Left renal cortex interstitium (tissue), 4 donors: ENCODE measurements at regions not wholly inside any gene's neighbourhood (a gene's known extent, or its start where the extent isn't known, plus 50 kb on each side); places are given as distances from the start of the nearest gene placed in this dataset.
"Not testable (repeated sequence)": the region's sequence is repeated elsewhere in the genome, so short reads cannot be mapped to it uniquely, and the experiment has no call there.

ENCODE experiments used
- DNase-seq, 4 donors: peaks; one replicate each; pipeline ENCODE4 v3.0.0-alpha.2; 2013; ENCODE audit warnings: low read depth in 4 of 4, low spot score in 2 of 4, missing footprints in 1 of 4

DNA sequence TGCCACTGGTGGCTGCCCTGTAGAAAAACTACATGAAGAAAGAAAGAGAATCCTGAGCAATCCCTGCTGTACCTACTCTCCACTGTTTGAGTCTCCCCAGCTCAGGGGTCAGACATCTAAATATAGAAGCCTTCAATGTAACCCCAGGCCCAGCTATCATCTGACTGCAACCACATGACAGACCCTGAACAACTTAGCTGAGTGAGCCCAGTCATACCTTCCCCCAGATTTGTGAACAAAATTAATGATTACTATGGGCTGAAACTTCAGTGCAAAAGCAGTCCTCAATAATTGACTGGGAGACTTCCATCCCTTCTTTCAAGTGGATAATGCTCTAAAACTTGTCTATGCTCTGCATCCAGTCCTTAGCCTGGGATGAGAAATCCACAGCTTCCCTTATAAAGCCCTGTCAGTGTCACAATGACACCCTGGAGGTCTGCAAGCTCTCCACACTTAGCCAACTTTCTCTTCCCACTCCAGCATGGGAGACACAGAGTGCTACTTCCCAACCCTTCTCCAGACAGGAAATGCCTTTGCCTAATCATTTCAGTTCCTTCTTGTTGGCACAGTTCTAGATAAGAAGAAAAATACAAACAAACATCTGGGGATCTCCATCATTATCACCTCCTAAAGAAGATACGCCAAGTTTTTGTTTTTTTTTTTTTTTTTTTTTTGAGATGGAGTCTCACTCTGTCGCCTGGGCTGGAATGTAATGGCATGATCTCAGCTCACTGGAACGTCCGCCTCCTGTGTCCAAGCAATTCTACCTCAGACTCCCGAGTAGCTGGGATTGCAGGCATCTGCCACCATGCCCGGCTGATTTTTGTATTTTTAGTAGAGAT is 198.5 kb upstream of the GADL1 start:
- no peak for DNase-seq

DNA sequence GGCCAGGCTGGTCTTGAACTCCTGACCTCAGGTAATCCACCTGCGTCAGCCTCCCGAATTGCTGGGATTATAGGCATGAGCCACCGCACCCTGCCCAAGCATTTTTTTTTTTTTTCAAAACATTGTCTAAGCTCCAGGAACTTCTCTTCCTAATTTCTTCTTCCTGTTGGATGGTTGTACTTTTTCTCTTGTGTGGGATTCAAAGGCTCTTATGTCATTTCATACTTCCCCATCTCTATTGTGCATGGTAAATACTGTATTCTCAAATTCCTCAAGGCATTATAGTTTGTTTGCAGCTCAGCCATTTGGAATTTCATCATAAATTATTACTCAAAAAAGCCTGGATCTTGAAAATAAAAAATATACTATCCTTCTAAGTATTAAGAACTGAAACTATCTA is 199.1 kb upstream of the GADL1 start:
- no peak for DNase-seq

DNA sequence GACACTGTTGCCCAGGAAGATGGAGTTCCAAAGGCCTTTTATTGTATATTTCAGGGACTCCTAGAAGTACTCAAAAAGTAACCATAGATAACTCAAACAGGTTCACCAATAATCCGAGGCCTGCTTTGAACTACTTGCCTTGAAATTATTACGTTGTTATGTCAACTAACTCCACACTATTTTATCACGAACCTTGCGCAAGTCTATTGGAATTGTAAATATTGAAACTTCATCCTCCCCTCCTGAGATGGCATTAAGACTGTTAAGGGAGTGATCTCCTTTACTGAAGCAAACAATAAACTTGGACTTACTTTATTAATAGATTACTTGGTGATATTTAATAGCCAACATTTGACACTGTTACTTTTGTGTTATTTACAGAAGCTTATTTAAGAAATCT is 199.6 kb upstream of the GADL1 start:
- DNase-seq: no peak

DNA sequence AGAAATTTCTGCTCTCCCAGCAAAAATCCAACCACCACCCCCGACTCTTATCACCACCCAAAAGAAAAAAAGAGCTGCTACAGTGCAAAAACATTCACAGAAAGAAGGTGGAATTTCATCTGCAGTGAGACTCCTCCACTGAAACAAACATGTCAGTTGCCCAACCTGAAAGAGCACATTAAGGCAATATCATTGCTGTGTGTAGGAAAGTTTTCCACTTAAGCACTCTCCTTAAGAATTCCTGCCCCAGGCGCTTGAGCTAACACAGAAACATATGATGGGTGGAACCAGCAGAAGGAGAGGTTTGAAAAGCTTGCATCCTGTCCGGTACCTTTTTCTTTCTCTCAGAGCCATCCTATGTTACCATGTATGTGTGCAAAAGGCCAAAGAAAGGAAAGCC is 200.8 kb upstream of the GADL1 start:
- DNase-seq: no peak

DNA sequence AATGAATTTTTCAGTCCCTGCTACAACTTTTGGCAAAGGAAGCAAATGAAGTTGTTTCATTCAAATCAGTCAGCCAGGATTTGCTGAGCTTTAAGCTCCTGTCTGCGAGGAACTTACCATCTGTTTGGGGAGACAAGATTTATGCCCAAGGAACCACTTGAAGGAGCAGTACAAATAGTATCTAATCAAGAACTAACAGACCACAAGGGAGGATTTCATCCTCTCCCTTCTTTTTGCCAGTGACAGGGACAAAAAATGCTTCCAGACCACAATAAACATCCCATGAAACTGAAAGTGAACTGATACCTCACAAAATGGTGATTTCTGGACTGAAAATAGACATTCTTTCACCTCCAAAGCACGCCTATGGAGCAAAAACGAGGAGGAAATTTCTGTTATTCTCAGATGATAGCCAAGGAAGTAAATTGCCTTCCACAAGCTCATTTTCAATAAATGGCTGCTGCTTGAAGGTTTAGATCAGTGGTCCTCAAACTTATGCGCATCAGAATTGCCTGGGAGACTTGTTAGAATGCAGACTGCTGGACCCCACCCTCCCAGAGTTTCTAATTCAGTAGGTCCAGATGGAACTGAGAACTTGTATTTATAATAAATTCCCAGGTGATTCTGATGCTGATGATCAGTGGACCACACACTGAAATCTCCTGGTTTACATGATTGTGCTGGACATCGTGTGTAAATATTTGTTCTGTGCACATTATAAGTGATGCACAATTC is 202.4 kb upstream of the GADL1 start:
- no peak for DNase-seq

DNA sequence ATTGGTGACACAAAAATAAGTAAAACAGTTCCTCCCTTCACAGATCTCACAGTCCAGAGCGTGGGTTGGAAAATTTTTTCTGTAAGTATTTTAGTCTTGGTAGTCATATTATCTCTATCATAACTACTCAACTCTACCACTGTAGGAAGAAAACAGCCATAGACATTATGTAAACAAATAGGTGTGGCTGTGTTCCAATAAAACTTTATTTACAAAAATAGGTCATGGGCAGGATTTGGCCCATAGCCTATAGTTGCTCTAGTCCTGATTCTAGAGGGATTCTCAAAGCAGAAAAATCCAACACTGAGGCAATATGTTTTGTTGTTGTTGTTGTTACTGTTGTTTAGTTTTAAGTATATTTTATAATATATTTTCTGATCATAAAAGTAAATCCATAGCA is 206.1 kb upstream of the GADL1 start:
- no peak for DNase-seq

DNA sequence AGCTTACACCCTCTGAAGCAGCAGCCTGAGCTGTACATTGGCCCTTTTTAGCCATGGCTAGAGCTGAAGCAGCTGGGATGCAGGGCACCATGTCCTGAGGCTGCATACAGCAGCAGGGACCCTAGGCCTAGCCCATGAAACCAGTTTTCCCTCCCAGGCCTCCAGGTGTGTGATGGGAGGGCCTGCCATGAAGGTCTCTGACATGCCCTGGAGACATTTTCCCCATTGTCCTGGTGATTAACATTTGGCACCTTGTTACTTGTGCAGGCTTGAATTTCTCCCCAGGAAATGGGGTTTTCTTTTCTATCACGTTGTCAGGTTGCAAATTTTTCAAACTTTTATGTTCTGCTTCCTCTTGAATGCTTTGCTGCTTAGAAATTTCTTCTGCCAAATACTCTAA is 206.8 kb upstream of the GADL1 start:
- DNase-seq: not testable (repeated sequence)

DNA sequence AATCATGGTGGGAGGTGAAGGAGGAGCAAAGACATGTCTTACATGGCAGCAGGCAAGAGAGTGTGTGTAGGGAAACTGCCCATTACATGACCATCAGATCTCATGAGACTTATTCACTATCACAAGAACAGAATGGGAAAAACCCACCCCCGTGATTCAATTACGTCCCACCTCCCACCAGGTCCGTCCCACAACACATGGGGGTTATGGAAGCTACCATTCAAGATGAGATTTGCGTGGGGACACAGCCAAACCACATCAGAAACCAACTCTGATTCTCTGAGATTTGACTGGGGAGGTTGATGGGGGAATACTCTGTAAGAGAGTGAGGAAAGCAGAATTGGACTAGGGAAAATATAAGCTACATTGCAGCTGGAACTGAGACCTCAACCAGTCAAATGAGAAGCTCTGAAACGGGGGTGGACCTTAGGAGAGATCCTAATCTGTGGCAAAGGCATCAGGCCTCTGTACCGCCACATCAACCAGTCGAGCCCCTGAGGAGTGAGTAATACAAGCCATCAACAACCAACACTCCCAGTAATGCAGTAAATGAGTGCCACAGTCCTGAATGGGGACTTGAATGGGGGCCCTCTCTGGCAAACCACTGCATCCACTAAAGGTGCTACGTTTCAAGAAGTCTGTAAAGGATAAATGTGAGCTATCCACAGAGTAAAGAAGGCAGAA is 207.9 kb upstream of the GADL1 start:
- DNase-seq: no peak

DNA sequence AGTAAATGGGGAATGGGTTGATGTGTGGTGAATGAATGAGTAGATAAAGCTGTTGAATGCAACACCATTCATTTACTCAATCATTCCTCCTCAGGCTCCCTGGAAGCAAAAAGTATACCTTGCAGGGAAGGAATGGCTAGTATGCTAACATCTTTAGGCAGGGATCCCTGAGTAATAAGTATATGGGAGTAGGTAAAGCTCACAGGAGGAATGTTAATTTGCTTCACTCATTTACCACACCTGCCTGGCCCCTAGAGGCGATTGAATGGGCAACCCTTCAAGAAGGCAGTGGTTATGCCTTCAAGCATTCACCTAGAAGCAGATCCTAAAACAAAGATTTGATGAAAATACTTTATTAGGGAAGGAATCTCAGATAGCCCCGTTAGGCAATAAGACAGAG is 208.7 kb upstream of the GADL1 start:
- no peak for DNase-seq

DNA sequence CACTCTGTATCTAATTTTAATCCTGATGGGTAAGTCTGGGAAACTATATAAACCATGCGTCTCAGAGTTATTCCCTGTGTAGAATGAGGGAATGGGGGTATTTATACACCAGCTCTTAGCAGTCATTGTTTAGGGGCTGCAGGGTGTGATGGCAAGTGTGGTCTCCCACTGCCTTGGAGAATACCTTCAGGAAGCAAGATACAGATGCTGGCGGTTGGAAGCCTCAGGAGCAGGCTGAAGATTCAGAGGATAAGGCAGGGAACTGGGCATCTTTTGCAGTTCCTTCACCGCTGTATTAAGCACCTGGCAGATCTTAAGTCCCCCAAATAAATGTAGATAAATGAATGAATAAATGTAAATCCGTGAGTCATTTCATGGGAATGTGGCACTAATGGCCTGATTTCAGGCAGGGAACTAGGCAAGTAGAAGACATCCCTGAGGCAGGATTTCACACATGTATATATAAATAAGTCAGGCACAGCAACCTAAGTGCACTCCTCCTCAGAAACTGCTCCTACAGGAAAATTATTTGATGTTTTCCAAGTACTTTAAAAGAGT is 209.2 kb upstream of the GADL1 start:
- no peak for DNase-seq

DNA sequence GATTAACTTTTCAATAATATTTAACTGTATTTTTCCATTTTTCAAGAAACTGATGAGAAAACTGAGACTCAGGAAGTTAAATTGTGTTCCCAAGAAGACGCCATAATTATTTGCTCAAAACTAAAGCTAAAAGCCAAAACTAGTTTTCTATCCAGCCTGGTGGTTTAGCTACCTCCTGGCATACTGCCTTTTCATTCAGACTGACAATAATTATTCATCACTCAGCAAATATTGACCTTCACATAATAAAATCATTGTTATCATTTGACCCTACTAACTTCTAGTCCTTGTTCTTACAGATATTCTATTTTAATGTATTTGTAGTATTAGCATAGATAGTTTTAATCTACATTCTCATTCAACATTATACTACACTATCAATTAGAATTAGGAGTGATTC is 210.6 kb upstream of the GADL1 start:
- DNase-seq: no peak

DNA sequence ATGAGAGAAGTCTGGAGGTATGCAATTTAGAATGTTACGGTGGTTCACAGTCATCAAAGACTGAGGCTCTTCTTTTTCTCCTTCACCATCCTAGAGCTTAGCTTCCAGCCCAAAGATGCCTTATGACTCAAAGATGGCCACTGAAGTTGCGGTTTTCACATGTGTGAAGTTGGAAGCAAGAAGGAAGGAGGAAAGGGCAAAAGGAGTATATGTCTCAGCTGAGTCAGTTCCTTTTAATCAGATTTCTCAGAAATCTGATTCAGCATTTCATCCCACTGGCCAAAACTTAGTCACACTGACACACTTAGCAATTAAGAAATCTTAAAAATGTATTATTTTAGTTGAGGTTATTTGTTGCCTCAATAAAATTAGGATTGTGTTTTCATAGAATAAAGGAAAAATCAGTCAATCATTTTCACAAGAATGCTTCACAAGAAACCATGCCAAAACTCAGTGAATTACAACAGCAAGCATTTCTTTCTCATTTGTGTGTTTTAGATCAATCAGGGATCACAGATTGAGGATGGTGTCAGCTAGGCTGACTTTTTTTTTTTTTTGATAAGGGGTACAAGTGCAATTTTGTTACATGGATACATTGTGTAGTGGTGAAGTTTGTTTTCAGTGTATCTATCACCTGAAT is 211.1 kb upstream of the GADL1 start:
- DNase-seq: no peak

DNA sequence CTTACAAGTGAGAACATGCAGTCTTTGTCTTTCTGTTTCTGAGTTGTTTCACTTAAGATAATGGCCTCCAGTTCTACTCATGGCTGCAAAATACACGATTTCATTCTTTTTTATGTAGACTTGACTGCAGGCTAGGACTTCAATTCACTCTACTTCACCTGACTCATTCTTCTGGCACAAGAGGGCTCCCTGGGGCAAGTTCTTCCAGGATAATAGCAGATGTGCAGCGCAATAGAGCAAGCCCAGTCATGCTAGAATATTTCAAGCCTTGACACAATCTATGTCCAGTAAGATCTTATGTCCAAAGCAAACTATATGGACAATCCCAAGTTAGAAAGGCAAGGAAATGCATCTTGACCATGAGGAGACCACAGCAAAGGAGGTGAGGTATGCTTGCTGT is 211.7 kb upstream of the GADL1 start:
- no peak for DNase-seq

DNA sequence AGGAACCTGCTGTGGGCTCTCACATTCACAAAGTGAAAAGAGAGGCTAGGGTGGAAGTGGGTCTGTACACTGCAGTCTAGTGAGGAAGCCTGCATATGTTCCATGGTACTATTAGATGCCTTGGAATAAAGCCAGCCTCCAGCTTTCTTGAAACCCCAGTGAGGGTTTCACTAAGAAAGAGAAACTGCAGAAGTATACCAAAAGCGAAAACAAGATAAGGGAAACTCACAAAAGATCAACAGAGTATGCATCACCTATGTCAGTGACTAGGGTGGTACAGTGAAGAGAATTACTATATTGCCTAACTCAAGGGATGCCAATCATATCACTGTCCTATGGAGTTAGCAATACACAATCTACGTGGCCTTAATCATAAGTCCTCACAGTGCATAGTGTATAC is 212.5 kb upstream of the GADL1 start:
- no peak for DNase-seq

DNA sequence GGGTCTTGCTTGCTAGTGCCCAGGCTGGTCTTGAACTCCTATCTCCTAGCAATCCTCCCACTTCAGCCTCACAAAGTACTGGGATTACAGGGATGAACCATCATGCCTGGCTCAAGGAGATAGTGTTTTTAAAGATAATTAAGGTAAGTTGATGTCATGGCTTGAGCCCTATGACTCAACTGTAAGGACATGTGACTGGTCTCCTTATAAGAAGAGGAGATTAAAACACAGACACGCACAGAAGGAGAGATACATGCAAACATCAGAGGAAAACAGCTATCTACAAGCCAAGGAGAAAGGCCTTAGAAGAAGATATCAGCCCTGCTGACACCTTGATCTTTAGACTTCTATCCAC is 220.4 kb upstream of the GADL1 start:
- no peak for DNase-seq

DNA sequence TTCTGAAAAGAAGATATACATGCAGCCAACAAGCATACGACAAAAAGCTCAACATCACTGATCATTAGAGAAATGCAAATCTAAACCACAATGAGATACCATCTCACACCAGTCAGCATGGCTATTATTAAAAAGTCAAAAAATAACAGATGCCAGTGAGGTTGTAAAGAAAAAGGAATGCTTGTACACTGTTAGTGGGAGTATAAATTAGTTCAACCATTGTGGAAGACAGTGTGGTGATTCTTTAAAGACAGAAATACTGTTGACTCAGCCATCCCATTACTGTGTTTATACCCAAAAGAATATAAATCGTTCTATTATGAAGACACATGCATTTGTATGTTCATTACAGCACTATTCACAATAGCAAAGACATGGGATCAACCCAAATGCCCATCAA is 221.1 kb upstream of the GADL1 start:
- DNase-seq: not testable (repeated sequence)

DNA sequence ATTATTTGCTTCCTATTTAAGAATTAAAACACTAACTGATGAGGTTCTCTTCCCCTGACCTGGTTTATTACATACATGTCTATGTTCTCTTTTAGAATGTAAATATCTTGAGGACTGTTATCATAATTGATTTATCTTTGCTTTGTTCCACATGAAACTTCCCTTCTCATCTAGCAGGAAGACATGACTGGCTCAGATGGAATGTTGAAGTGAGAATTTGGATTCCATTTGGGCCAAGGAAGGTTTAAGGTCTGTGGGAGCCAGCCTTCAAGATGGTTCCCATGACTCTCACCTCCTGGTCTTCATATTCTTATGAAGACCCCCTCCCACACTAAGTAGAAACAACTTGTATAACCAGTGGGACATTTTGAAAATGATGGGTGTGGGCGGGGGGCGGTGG is 222.2 kb upstream of the GADL1 start:
- no peak for DNase-seq

DNA sequence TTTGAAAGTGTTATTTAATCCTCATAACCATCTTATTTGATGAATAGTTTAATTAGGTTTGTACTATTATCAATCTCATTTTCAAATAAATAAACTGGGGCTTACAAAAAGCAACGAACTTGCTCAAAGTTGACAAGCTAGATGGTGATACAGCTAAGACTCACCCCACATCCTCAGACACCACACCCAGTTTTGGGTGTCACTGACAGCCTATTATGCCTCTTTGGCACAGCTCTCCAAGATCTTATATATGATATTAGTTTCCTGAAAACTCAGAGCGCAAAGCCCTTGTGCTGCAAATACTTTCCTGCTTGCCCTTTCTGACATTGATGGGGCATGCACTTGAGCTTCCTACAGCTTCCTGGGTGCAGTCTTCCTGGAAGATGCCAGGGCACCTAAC is 223.4 kb upstream of the GADL1 start:
- DNase-seq: no peak

DNA sequence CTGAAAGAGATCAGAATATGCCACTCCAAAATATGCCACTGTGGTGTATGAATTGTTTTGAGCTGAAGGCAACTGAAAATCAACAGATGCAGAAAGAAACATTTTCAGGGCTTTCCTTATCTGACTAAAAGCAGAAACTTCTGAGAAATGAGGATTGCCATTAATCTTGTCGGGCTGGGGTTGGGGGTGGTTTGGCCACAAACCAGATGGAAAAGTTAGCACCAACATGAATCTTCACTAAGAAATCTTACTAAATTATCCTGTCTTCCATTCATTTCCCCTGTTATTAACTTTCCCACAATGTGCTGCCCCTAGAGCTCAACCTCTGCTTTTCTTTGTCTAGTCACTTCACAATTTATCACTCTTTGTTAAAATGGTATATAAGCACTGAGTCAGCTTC is 229.9 kb upstream of the GADL1 start:
- no peak for DNase-seq

DNA sequence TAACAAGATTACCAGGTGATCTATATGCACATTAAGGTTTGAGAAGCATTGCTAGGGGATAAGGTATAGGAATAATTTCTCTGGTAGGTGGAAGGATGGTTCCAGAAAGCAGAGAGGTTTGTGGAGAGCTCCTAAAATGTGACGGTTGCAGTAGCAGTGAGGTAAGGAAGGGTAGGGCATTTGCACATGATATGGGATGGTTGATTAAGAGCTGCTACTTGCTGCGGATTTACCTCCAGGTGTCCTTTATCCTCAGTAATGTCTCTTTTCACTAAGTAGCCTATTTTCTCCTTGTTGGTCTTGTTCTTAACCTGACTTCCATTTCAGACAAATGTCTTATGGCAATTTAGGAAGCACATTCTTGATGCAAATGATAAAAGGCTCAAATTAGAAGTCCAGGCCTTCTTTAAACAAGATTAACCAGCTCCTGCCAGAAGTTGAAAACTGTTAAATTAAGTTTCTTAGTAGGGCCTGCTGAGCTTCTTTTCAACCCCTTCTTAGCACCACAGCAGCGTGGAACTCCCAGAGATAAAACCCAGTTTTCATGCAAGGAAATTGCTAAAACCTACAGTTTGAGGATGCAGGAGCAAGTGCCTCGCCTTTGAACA is 231.1 kb upstream of the GADL1 start:
- DNase-seq: no peak

DNA sequence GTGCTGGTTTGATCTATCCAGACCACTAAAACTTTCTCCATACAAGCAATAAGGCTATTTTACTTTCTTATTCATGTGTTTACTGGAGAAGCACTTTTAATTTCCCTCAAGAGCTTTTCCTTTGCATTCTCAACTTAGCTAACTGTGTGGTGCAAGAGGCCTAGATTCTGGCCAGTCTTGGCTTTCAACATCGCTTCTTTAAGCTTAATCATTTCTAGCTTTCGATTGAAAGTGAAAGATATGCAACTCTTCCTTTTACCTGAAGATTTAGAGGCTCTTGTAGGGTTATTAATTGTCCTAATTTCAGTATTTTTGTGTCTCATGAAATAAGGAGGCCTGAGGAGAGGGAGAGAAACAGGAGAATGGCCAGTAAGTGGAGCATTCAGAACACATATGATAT is 234.8 kb upstream of the GADL1 start:
- no peak for DNase-seq
